ENCODE measurements at regions not wholly inside any gene's neighbourhood (a gene's known extent, or its start where the extent isn't known, plus 50 kb on each side); places are given as distances from the start of the nearest gene placed in this dataset.

DNA sequence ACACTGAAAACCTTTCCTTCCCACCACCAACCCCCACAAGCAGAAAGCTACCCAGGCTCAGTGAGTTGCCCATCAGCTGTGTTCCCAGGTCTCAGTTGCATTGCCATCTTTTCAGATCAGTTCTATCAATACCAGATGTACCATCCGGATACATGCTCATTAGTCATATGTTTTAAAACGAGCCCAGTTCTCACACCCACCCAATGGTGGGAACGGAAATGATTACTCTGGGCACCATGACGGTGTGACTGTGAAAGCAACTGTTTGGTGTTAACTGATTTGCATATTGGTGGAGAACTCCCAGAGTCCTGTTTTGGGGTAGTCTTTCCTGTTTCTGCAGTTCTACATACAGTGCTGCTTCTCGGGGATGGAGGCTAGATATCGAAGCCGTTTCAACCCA is 212.3 kb downstream of the TRIM36 start:
- TF ChIP-seq, protein P1, sequence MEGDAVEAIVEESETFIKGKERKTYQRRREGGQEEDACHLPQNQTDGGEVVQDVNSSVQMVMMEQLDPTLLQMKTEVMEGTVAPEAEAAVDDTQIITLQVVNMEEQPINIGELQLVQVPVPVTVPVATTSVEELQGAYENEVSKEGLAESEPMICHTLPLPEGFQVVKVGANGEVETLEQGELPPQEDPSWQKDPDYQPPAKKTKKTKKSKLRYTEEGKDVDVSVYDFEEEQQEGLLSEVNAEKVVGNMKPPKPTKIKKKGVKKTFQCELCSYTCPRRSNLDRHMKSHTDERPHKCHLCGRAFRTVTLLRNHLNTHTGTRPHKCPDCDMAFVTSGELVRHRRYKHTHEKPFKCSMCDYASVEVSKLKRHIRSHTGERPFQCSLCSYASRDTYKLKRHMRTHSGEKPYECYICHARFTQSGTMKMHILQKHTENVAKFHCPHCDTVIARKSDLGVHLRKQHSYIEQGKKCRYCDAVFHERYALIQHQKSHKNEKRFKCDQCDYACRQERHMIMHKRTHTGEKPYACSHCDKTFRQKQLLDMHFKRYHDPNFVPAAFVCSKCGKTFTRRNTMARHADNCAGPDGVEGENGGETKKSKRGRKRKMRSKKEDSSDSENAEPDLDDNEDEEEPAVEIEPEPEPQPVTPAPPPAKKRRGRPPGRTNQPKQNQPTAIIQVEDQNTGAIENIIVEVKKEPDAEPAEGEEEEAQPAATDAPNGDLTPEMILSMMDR (conservative IDR thresholded peaks at IDR 0.05; ENCODE audit: low read length) = no peak
- DNase-seq (ENCODE audit: low read depth) = no peak
- H3K4me3 ChIP-seq (ENCODE audit: low read length) = no peak overlapping the region

DNA sequence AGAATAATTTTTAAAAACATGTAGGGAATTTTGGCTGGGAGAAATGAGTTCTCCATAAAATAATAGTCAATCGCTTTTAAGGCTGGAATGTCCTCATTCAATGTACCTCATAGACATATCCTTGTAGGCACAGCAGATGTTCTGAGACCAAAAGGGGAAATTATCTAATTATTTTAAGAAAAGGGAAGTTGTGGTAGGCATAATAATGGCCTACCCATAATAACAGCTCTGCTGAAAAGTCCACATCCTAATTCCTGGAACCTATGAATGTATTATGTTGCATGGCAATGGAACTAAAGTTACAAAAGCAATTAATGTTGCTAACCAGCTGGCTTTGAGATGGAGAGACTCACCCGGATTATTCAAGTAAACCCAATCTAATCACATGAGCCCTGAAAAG is 216.1 kb downstream of the TRIM36 start:
- DNase-seq (ENCODE audit: low read depth) = no peak
- TF ChIP-seq, protein P1 (conservative IDR thresholded peaks at IDR 0.05; ENCODE audit: low read length) = no peak
- no peak overlapping the region for H3K4me3 ChIP-seq (ENCODE audit: low read length)

DNA sequence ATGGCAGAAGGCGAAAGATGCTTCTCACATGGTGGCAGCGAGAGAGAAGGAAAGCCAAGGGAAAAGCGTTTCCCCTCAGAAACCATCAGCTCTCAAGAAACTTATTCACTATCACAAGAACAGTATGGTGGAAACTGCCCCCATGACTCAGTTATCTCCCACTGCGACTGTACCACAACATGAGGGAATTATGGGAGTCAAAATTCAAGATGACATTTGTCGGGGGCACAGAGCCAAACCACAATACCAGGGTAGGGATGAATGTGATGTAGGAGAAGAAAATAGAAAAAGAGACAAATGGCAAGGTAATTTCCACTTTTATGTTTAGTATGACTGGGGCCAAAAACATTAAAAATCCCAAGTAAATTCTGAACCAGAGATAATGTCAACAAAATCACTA is 216.8 kb downstream of the TRIM36 start:
- TF ChIP-seq, protein P1 (conservative IDR thresholded peaks at IDR 0.05; ENCODE audit: low read length) = no peak
- DNase-seq (ENCODE audit: low read depth) = no peak
- H3K4me3 ChIP-seq (ENCODE audit: low read length) = no peak overlapping the region

DNA sequence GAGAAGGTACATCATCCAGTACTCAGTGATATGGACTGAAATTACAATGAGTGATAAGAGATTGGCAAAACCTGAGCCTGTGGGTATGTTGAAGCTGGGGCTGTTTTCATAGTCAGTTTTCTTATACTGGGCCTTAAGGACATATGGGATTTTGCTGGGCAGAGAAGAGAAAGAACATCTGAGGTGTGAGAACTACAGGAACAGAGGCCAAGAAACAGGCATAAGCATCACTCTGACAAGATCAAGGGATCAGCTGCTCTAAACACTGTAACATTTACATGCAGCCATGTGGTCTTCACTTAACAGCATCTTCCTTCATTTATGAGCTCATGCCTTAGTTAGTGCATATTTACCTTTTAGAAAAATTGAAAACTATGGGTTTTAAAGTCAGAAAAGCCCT is 220.0 kb downstream of the TRIM36 start:
- TF ChIP-seq, protein P1 (conservative IDR thresholded peaks at IDR 0.05; ENCODE audit: low read length) = no peak
- DNase-seq (ENCODE audit: low read depth) = no peak

DNA sequence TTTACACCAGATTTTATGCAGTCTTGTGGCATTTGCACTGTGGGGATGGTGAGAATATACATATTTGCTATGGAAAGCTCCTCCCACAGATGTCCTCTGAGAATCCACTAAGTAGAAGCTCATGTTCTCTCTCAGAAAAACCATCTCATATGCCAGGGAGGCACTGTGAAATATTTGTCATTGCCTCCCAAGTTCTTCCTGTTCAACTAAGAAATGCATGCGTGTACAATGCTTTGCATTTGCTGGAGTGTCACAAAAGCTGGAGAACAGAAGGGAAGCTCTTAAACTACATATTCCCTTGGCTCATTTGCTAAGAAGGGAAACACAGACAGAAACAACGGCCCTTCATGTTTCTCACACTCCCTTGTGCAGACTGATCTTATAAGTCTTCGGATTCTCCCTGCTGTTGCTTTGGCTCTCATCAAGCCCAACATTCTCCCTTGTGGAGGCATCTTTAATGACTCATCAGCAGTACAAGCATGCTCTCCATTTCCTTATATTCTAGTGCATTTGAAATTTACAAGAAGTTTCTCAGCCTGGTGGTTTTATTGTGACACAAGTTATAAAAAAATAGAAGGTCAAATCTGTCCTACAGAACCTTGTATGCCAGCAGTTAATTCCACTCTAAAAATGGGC is 220.6 kb downstream of the TRIM36 start:
- TF ChIP-seq, protein P1 (conservative IDR thresholded peaks at IDR 0.05; ENCODE audit: low read length) = no peak
- DNase-seq (ENCODE audit: low read depth) = no peak
- H3K4me3 ChIP-seq (ENCODE audit: low read length) = no peak overlapping the region

More for the DNA sequence above, 220.0 kb downstream of the TRIM36 start:
- no peak overlapping the region for H3K4me3 ChIP-seq (ENCODE audit: low read length)

DNA sequence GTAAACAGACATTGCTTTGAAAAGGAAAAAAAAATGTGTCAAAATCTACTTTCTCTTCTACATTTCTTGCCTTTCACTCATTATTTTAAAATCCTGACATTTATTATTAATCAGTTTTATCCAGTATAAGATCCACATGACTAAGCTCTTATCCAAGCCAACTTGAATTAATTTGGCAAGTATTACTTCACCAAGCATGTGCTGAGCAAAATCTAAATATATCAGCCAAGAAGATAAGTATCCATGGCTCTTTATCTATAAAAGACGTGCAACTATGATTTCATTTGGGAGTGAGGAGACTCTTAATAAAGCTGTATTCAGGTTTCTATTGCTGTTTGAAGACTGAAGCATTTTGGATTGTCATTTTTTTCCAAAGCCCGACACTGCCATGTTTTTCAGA is 221.3 kb downstream of the TRIM36 start:
- TF ChIP-seq, protein P1 (conservative IDR thresholded peaks at IDR 0.05; ENCODE audit: low read length) = no peak
- H3K4me3 ChIP-seq (ENCODE audit: low read length) = no peak overlapping the region
- no peak for DNase-seq (ENCODE audit: low read depth)

DNA sequence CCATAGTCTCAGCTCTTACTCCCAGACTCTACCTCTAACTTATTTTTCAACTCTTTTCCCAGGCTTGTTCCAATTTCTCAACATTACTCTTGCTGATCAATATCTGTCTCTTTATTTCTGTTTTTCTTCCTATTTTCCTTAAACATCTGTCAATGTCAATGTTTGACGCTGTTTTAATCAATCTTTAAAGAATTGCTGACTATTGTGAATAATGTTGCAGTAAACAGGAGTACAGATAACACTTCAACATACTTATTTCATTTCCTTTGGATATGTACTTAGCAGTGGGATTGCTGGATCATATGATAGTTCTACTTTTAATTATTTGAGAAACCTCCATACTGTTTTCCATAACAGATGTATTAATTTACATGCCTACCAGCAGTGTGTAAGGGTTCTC is 229.0 kb downstream of the TRIM36 start:
- TF ChIP-seq, protein P1 (conservative IDR thresholded peaks at IDR 0.05; ENCODE audit: low read length) = no peak
- H3K4me3 ChIP-seq (ENCODE audit: low read length) = no peak overlapping the region
- no peak for DNase-seq (ENCODE audit: low read depth)
